ENCODE measurements at regions not wholly inside any gene's neighbourhood (a gene's known extent, or its start where the extent isn't known, plus 50 kb on each side); places are given as distances from the start of the nearest gene placed in this dataset.

DNA sequence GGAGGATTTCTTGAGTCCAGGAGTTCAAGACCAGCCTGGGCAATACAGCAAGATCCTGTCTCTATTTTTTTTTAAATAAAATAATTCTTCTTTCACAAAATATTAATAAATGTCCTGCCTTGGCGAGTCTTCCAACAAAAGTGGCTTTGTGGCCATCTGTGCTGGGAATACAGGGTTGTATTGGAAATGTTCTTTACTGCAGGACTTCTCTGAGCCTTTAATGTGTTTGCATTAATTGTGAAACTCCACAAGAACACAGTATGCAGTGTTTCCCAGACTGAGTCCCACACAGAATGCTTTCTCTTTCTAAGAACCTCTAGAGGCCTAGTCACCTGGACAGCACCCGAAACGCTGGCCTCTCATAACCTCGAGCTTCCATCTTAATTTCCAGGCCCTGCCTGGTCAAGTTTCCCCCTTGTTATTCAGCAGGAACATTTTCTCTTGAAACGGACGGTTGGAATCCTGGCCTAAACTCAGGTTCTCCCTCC is 85.4 kb upstream of the ARRDC4 start:
- no peak for TF ChIP-seq NFIC (IDR thresholded peaks at IDR 0.05)
- TF ChIP-seq EGR1 (IDR thresholded peaks at IDR 0.05): no peak
- TF ChIP-seq TAF1 (IDR thresholded peaks at IDR 0.05; ENCODE audit: low read depth): no peak
- TF ChIP-seq YY1 (IDR thresholded peaks at IDR 0.05; ENCODE audit: low read depth): no peak
- TF ChIP-seq, protein P1, sequence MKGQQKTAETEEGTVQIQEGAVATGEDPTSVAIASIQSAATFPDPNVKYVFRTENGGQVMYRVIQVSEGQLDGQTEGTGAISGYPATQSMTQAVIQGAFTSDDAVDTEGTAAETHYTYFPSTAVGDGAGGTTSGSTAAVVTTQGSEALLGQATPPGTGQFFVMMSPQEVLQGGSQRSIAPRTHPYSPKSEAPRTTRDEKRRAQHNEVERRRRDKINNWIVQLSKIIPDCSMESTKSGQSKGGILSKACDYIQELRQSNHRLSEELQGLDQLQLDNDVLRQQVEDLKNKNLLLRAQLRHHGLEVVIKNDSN (IDR thresholded peaks at IDR 0.05): no peak
- TF ChIP-seq TCF12 (IDR thresholded peaks at IDR 0.05; ENCODE audit: low read depth): no peak
- TF ChIP-seq, protein P2, sequence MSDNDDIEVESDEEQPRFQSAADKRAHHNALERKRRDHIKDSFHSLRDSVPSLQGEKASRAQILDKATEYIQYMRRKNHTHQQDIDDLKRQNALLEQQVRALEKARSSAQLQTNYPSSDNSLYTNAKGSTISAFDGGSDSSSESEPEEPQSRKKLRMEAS (IDR thresholded peaks at IDR 0.05): no peak
- no peak for TF ChIP-seq EP300 (IDR thresholded peaks at IDR 0.05; ENCODE audit: borderline replicate concordance)
- no peak for TF ChIP-seq RAD21 (IDR thresholded peaks at IDR 0.05; ENCODE audit: low read depth)
- no peak for TF ChIP-seq CREB1 (IDR thresholded peaks at IDR 0.05; ENCODE audit: low read depth)
- TF ChIP-seq, protein P3, sequence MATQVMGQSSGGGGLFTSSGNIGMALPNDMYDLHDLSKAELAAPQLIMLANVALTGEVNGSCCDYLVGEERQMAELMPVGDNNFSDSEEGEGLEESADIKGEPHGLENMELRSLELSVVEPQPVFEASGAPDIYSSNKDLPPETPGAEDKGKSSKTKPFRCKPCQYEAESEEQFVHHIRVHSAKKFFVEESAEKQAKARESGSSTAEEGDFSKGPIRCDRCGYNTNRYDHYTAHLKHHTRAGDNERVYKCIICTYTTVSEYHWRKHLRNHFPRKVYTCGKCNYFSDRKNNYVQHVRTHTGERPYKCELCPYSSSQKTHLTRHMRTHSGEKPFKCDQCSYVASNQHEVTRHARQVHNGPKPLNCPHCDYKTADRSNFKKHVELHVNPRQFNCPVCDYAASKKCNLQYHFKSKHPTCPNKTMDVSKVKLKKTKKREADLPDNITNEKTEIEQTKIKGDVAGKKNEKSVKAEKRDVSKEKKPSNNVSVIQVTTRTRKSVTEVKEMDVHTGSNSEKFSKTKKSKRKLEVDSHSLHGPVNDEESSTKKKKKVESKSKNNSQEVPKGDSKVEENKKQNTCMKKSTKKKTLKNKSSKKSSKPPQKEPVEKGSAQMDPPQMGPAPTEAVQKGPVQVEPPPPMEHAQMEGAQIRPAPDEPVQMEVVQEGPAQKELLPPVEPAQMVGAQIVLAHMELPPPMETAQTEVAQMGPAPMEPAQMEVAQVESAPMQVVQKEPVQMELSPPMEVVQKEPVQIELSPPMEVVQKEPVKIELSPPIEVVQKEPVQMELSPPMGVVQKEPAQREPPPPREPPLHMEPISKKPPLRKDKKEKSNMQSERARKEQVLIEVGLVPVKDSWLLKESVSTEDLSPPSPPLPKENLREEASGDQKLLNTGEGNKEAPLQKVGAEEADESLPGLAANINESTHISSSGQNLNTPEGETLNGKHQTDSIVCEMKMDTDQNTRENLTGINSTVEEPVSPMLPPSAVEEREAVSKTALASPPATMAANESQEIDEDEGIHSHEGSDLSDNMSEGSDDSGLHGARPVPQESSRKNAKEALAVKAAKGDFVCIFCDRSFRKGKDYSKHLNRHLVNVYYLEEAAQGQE (IDR thresholded peaks at IDR 0.05; ENCODE audit: low read depth): no peak
- TF ChIP-seq CEBPB (IDR thresholded peaks at IDR 0.05): no peak
- no peak for TF ChIP-seq FOXM1 (IDR thresholded peaks at IDR 0.05; ENCODE audit: borderline replicate concordance, low read depth)
- no peak for TF ChIP-seq ZBTB7A (IDR thresholded peaks at IDR 0.05; ENCODE audit: low read depth)
